GM12892 (cell line): ENCODE measurements at regions not wholly inside any gene's neighbourhood (a gene's known extent, or its start where the extent isn't known, plus 50 kb on each side); places are given as distances from the start of the nearest gene placed in this dataset.

ENCODE experiments used
- DNase-seq: peaks from one replicate; pipeline ENCODE4 v3.0.0; 2011; ENCODE audit not compliant: insufficient read length
- FAIRE-seq: peaks from 2 replicates; lab custom pipeline; 2011; peaks lifted over from hg19 to GRCh38; lab: Jason Lieb, UNC
- POLR2A ChIP-seq: IDR thresholded peaks from 2 replicates; pipeline ENCODE4 v1.6.1; 2011; ENCODE audit warnings: low read depth, low read length, control low read depth
- POLR2AphosphoS5 ChIP-seq: IDR thresholded peaks from 2 replicates; pipeline ENCODE4 v1.6.1; 2011; ENCODE audit warnings: low read depth, low read length, control low read depth
- TAF1 ChIP-seq: IDR thresholded peaks from 2 replicates; pipeline ENCODE4 v1.6.1; 2011; ENCODE audit warnings: low read depth, mild to moderate bottlenecking, control low read depth, low read length, borderline replicate concordance

GRCh38 chr14:86491743-86492142, 961.8 kb downstream of the FLRT2 start:
- TF ChIP-seq POLR2AphosphoS5 (no peak), POLR2A (no peak), TAF1 (no peak)
- DNase-seq: no peak
- FAIRE-seq: no peak

GRCh38 chr14:86481104-86481503, 951.2 kb downstream of the FLRT2 start:
- DNase-seq (no peak), FAIRE-seq (no peak)
- TF ChIP-seq TAF1 (no peak), POLR2AphosphoS5 (no peak), POLR2A (no peak)

GRCh38 chr14:86464341-86464740, 934.4 kb downstream of the FLRT2 start:
- TF ChIP-seq POLR2AphosphoS5 (no peak), POLR2A (no peak), TAF1 (no peak)
- no peak for DNase-seq
- FAIRE-seq: no peak

GRCh38 chr14:86462193-86462753, 932.3 kb downstream of the FLRT2 start:
- FAIRE-seq (no peak), DNase-seq (no peak)
- TF ChIP-seq POLR2A (no peak), POLR2AphosphoS5 (no peak), TAF1 (no peak)

GRCh38 chr14:86457481-86458135, 927.7 kb downstream of the FLRT2 start:
- FAIRE-seq: no peak
- no peak for TF ChIP-seq POLR2AphosphoS5
- no peak for TF ChIP-seq TAF1
- no peak for TF ChIP-seq POLR2A
- no peak for DNase-seq

- no peak for TF ChIP-seq POLR2AphosphoS5
- no peak for TF ChIP-seq POLR2A
- TF ChIP-seq TAF1: no peak
- DNase-seq: no peak
- no peak for FAIRE-seq
These were observed 920.1 kb downstream of the FLRT2 start for GRCh38 chr14:86450085-86450484.

- no peak for DNase-seq
- TF ChIP-seq TAF1: no peak
- TF ChIP-seq POLR2AphosphoS5: no peak
- FAIRE-seq: no peak
These were observed 912.2 kb downstream of the FLRT2 start for GRCh38 chr14:86442135-86442534.

GRCh38 chr14:86430853-86431252, 900.9 kb downstream of the FLRT2 start:
- FAIRE-seq (no peak), DNase-seq (no peak)
- no peak for TF ChIP-seq POLR2A
- TF ChIP-seq POLR2AphosphoS5: no peak
- TF ChIP-seq TAF1: no peak

- TF ChIP-seq POLR2AphosphoS5: no peak
- no peak for TF ChIP-seq POLR2A
- no peak for TF ChIP-seq TAF1
- DNase-seq (no peak), FAIRE-seq (no peak)
These were observed 893.3 kb downstream of the FLRT2 start for GRCh38 chr14:86423214-86423613.

GRCh38 chr14:86420131-86420530, 890.2 kb downstream of the FLRT2 start:
- DNase-seq: no peak
- TF ChIP-seq TAF1 (no peak), POLR2AphosphoS5 (no peak), POLR2A (no peak)
- no peak for FAIRE-seq

- FAIRE-seq (no peak), DNase-seq (no peak)
- TF ChIP-seq POLR2AphosphoS5 (no peak), TAF1 (no peak), POLR2A (no peak)
These were observed 884.2 kb downstream of the FLRT2 start for GRCh38 chr14:86414146-86414545.

GRCh38 chr14:86404989-86405649, 875.2 kb downstream of the FLRT2 start:
- FAIRE-seq: no peak
- TF ChIP-seq TAF1: no peak
- TF ChIP-seq POLR2A: no peak
- TF ChIP-seq POLR2AphosphoS5: no peak
- no peak for DNase-seq
